ENCODE measurements at regions not wholly inside any gene's neighbourhood (a gene's known extent, or its start where the extent isn't known, plus 50 kb on each side); places are given as distances from the start of the nearest gene placed in this dataset.

DNA sequence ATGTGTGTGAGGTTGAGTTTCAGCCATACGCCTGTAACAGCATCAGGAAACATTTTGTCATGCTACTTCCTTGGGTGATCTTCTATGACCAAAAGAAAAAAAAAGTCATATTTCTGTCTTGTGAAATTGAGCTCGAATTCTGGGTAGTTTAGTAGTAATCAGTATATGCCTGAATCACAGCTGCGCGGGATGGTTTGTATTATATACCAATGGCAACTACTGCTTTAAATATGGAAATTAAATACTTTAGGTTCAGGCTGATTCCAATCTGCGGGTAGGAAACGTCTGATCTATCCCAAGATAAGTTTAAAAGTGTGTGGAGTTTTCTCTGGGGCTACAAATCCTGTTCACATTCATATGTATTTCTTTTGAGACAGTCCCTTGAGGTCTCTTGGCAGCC, 115.6 kb upstream of the FERMT1 start:
- TF ChIP-seq, protein P1, sequence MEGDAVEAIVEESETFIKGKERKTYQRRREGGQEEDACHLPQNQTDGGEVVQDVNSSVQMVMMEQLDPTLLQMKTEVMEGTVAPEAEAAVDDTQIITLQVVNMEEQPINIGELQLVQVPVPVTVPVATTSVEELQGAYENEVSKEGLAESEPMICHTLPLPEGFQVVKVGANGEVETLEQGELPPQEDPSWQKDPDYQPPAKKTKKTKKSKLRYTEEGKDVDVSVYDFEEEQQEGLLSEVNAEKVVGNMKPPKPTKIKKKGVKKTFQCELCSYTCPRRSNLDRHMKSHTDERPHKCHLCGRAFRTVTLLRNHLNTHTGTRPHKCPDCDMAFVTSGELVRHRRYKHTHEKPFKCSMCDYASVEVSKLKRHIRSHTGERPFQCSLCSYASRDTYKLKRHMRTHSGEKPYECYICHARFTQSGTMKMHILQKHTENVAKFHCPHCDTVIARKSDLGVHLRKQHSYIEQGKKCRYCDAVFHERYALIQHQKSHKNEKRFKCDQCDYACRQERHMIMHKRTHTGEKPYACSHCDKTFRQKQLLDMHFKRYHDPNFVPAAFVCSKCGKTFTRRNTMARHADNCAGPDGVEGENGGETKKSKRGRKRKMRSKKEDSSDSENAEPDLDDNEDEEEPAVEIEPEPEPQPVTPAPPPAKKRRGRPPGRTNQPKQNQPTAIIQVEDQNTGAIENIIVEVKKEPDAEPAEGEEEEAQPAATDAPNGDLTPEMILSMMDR (IDR thresholded peaks at IDR 0.05) = no peak
- TF ChIP-seq POLR2A (IDR thresholded peaks at IDR 0.05) = no peak

All from breast epithelium (tissue), 3 donors.